ENCODE measurements at regions not wholly inside any gene's neighbourhood (a gene's known extent, or its start where the extent isn't known, plus 50 kb on each side); places are given as distances from the start of the nearest gene placed in this dataset.
"Not testable (repeated sequence)": the region's sequence is repeated elsewhere in the genome, so short reads cannot be mapped to it uniquely, and the experiment has no call there.

- no peak for DNase-seq
Measured at GRCh38 chr3:70471464-70472342, 159.3 kb upstream of the MDFIC2 start.

GRCh38 chr3:70466096-70466495 is 153.7 kb upstream of the MDFIC2 start:
- no peak for DNase-seq

- no peak for DNase-seq
Measured at GRCh38 chr3:70464876-70465275, 152.4 kb upstream of the MDFIC2 start.

GRCh38 chr3:70464465-70464864 is 152.0 kb upstream of the MDFIC2 start:
- no peak for DNase-seq

- DNase-seq = not testable (repeated sequence)
Measured at GRCh38 chr3:70450220-70450619, 137.8 kb upstream of the MDFIC2 start.

- DNase-seq = not testable (repeated sequence)
Measured at GRCh38 chr3:70435422-70435821, 123.0 kb upstream of the MDFIC2 start.

- DNase-seq = no peak
Measured at GRCh38 chr3:70433091-70433490, 120.7 kb upstream of the MDFIC2 start.

- no peak for DNase-seq
Measured at GRCh38 chr3:70431911-70432310, 119.5 kb upstream of the MDFIC2 start.

GRCh38 chr3:70426071-70426470 is 113.6 kb upstream of the MDFIC2 start:
- DNase-seq = no peak

GRCh38 chr3:70421506-70421905 is 109.1 kb upstream of the MDFIC2 start:
- DNase-seq = no peak

- no peak for DNase-seq
Measured at GRCh38 chr3:70409018-70409417, 96.6 kb upstream of the MDFIC2 start.

- no peak for DNase-seq
Measured at GRCh38 chr3:70400194-70400593, 87.8 kb upstream of the MDFIC2 start.

- DNase-seq = no peak
Measured at GRCh38 chr3:70393881-70394612, 81.6 kb upstream of the MDFIC2 start.

- no peak for DNase-seq
Measured at GRCh38 chr3:70392227-70392626, 79.8 kb upstream of the MDFIC2 start.

- DNase-seq = no peak
Measured at GRCh38 chr3:70387889-70388288, 75.5 kb upstream of the MDFIC2 start.

GRCh38 chr3:70386846-70387245 is 74.4 kb upstream of the MDFIC2 start:
- no peak for DNase-seq

- no peak for DNase-seq
Measured at GRCh38 chr3:70386043-70386442, 73.6 kb upstream of the MDFIC2 start.

- DNase-seq = no peak
Measured at GRCh38 chr3:70383360-70383831, 71.0 kb upstream of the MDFIC2 start.

- no peak for DNase-seq
Measured at GRCh38 chr3:70374179-70374578, 61.7 kb upstream of the MDFIC2 start.

All from OCI-M1 (cell line).